Activated CD4-positive, alpha-beta T cell treated with anti-CD3 and anti-CD28 coated beads, Interleukin-10, Interleukin-2, amounts not matched to agents 100 ng/mL and 50 ng/mL, durations not matched to agents 16 hours and 8 hours (primary cell): ENCODE measurements at regions not wholly inside any gene's neighbourhood (a gene's known extent, or its start where the extent isn't known, plus 50 kb on each side); places are given as distances from the start of the nearest gene placed in this dataset.
"Not testable (repeated sequence)": the region's sequence is repeated elsewhere in the genome, so short reads cannot be mapped to it uniquely, and the experiment has no call there.

Source experiments
- DNase-seq: peaks from one replicate; pipeline ENCODE4 v3.0.0-alpha.2; 2020

- DNase-seq: no peak
These were observed 127.1 kb upstream of the TANK start for GRCh38 chr2:161033059-161033660.

GRCh38 chr2:161036926-161037325 lies 123.3 kb upstream of the TANK start:
- no peak for DNase-seq

- no peak for DNase-seq
These were observed 121.2 kb upstream of the TANK start for GRCh38 chr2:161039071-161039470.

DNA sequence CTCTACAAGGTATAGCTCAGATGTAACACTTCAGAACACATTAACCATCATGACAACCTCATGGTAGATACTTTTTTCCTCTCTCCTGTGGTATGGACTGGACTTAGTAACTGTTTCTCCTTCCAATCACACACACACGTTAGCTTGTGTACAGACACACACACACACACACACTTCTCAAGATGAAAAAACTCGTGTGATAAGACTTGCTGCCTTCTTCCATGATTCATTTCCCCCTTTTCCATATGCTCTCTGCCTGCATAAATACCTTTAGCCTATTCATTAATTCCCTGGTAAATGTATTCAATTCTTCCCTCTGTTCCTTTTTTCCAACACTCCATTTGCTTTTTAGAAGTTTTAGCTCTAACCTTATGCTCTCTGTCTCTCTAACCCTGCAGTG lies 118.9 kb upstream of the TANK start:
- no peak for DNase-seq

GRCh38 chr2:161042990-161043625 lies 117.1 kb upstream of the TANK start:
- DNase-seq: no peak

DNA sequence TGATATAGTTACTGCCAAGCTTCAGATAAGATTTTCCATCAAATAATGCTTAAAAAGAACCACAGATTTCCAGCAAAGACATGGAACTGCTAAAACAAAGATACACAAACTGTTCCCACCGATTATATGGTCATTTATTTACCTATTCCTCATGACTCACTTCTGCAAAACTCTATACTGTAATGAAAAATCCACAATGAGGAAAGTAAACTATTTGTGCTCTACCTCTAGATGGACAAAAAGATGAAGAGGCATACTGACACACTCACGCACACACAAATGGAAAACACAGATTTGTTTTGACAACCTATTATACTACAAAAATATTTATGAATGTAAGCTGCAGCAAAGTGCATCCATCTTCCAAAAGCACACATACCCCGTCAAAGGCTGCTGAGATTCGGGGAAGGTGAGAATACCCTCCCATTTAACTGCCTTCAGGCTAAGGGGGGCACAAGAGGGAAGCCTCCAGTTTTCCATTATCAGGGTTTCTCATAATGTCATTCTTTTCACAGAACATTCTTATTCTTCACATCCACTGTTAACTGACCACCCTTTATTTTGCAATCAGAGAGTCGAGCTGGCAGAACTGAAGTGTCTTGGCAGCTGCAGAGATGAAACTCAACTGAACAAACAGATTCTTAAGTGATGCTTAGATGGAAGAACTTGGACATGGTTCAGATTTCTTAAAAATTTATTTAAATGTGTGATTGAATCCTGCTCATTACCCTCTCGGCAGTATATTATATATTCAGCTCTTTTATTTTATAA lies 115.9 kb upstream of the TANK start:
- DNase-seq: no peak

DNA sequence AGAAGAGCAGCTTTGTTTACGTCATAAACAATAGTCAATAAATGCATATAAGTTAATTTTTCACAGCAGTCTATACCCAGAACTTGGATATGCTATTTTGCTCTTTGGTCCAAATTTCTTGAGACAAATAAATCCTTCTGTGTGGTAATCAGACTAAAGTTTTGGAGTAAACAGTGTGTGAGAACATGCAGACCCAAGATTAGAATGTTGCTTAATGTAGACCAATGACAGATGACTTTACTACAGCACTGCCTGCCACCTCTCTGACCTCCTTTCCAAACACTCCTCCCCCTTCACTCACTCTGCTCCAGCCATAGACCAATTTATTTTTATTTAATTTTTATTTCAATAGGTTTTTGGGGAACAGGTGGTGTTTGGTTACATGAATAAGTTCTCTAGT lies 115.3 kb upstream of the TANK start:
- DNase-seq: no peak

- DNase-seq: no peak
These were observed 114.5 kb upstream of the TANK start for GRCh38 chr2:161045726-161046125.

DNA sequence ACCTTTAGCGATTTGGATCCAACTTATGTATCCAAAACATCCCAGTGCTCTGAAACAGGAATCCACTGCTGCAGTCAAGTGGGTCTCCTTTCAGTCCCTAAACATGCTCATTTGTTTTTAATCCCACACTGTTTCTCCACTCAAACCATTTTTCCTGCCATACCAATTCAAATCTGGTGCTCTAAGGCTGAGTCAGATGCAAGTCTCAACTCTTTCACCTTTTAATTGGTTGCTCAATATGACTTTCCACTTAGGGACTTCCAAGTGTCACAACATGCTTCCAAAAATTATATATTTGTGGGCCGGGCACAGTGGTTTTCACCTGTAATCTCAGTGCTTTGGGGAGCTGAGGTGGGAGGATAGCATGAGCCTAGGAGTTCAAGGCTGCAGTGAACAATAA lies 113.4 kb upstream of the TANK start:
- DNase-seq: no peak

GRCh38 chr2:161048317-161048716 lies 111.9 kb upstream of the TANK start:
- DNase-seq: no peak

GRCh38 chr2:161049559-161049958 lies 110.7 kb upstream of the TANK start:
- no peak for DNase-seq

DNA sequence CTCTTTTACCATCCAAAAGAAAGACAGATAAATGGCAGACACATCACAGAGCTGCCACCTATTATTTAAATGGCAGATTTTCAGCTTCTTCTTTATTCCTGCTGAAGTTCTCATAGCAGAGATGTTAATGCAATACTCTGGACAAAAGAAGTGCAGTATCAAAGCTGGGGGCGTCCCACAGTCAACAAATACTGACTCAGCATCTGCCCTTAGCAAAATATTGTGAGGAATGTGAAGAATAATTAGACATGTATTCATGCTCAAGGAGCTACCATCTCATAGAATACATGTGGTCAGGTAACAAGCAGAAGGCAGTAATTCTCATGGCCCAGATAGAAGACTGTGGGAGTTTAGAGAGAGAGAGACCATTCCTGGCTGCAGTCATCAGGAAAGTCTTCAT lies 108.0 kb upstream of the TANK start:
- DNase-seq: no peak

DNA sequence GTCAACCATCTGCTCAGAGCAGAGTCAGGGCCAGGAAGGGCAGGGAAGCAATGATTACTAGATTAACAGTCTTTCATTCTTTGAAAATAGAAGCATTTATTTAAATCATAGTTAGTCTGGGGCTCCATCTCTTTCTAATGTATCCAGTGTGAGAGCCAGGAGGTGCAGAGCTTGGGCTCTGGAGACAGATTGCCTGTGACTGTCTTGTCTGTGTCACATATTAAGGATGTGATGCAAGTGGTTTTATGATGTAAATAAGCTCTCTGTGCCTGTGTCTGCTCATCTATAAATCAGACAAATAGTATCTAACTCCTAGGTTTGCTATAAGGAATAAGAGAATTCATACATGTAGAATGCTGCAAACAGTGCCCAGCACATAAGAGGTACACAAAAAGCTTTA lies 104.9 kb upstream of the TANK start:
- DNase-seq: no peak

GRCh38 chr2:161059388-161059787 lies 100.8 kb upstream of the TANK start:
- no peak for DNase-seq

DNA sequence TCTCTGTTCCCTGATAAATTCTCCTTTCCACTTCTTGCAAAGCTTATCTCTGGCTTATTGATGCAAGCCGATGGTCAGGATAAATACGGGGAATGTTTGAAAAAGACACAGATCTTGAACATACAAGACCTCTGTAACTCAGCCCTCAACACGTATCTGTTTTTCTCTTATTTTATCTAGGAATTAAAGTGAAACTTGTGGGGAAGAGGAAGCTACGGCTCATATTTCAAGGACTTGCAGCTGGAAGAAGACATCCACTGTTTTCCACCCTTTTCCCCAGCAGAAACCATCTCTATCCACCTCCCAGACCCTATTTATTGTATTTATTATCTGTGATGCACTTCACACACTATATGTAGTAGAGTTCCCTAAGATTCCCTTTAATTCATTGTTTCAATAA lies 98.4 kb upstream of the TANK start:
- no peak for DNase-seq

- DNase-seq: peak; percentile 84
These were observed 96.9 kb upstream of the TANK start for GRCh38 chr2:161063157-161063945.

DNA sequence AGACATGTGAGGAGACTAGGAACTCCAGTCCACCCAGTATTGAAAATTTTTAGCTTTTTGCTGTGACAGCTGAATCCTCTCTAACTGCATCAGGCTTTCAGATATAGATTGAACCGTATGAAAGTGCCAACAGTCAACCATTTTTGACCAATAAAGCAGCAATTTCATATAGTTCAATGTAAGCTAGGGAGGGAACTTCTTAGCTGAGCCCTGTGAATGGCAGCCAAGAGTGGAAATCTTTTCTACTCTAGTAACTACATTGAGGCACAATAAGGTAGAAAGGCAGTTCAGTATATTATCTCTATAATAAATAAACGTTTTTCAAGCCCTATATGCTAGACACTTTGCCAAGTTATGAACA lies 96.3 kb upstream of the TANK start:
- no peak for DNase-seq

DNA sequence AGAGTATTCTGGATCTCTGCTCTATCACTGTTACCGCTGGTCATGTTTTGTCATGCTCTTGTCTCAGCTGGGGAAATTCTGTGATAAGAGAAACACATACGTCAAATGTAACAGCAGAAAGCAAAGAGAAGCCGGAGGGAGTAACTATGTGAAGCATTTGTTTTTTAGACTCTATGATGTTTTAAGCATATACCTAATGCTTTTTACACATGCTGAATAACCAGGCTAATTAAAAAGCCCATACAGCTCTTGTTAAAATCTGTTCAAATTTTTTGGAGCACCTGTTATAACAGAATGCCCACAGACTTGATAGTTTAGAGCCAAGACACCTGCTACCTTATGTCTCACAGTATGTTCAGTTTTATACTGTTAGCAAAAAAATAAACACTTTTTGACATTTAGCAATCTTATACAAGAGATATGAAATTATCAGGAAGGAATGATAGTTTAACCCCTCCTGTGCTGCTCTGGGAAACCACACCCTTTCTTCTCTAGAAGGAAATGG lies 92.3 kb upstream of the TANK start:
- no peak for DNase-seq

- DNase-seq: no peak
These were observed 91.6 kb upstream of the TANK start for GRCh38 chr2:161068670-161069069.

DNA sequence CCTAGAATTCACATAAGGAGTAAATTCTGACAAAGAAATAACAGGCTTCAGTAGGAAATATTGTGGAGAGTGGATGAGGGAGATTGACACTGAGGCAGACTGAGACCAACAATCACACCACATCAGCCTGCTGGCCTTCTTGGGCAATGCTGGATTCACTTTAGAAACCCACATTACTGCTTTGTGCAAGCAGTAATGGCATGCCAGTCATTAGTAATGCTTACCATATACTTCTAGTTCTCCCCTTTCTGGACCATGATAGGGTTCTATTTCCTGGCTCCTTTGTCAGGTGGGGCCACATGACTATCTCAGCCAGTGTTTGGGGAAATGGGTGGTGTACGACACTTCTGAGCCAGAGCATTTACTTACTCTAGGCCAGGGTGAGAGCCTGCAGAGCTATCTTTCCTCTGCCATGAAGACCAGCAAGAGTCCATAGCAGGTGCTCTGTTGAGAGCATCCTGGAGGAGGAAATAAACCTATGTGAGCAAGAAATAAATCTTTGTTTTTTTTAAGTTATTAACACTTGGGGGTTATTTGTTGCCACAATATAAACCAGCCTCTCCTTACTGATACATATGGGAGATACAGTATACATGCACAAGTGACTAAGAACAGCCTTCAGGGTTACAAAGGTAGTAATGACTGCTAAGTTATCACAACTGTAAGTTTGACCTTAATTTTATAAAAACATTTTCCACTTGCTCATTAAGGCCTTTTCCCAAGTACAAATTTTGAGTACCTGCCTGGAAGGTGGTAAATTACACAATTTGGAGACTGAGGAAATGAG lies 89.3 kb upstream of the TANK start:
- DNase-seq: no peak

DNA sequence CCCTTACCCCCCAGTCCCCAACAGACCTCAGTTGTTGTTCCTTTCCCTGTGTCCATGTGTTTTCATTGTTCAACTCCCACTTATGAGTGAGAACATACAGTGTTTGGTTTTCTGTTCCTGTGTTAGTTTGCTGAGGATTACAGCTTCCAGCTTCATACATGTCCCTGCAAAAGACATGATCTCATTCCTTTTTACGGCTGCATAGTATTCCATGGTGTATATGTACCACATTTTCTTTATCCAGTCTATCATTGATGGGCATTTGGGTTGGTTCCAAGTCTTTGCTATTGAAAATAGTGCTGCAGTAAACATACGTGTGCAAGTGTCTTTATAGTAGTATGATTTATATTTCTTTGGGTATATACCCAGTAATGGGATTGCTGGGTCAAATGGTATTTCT lies 87.8 kb upstream of the TANK start:
- DNase-seq: not testable (repeated sequence)

GRCh38 chr2:161075701-161076100 lies 84.5 kb upstream of the TANK start:
- no peak for DNase-seq

DNA sequence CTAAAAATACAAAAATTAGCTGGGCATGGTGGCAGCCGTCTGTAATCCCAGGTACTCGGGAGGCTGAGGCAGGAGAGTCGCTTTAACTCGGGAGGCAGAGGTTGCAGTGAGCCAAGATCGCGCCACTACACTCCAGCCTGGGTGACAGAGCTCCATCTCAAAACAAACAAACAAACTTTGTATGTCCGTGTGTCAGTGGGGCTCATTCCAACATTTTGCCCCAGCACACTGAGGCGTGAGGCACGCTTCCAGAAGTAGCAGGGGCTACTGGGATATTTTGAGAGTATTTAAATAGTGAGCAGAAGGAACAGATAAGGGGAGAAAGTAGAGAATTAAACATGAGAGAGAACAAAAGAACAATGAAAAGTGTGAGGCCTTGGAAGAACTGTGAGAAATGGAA lies 83.3 kb upstream of the TANK start:
- no peak for DNase-seq
